LNCaP clone FGC (cell line): ENCODE measurements at regions not wholly inside any gene's neighbourhood (a gene's known extent, or its start where the extent isn't known, plus 50 kb on each side); places are given as distances from the start of the nearest gene placed in this dataset.
A peak's percentile ranks its signal among the peaks of the same experiment; 100 is the strongest.
"Not testable (repeated sequence)": the region's sequence is repeated elsewhere in the genome, so short reads cannot be mapped to it uniquely, and the experiment has no call there.

ENCODE experiments used
- DNase-seq: peaks from one replicate; pipeline ENCODE4 v3.0.0-alpha.2; 2011; ENCODE audit warnings: low read depth
- H3K4me3 ChIP-seq: 2 replicates; pipeline ENCODE4 v1.5.1; 2011; ENCODE audit warnings: mild to moderate bottlenecking, low read depth, low read length, control low read depth
- CTCF ChIP-seq: IDR thresholded peaks from 2 replicates; pipeline ENCODE4 v1.5.1; 2012; ENCODE audit warnings: mild to moderate bottlenecking; ENCODE audit not compliant: control insufficient read depth, insufficient read depth; ENCODE audit errors: extremely low read depth

DNA sequence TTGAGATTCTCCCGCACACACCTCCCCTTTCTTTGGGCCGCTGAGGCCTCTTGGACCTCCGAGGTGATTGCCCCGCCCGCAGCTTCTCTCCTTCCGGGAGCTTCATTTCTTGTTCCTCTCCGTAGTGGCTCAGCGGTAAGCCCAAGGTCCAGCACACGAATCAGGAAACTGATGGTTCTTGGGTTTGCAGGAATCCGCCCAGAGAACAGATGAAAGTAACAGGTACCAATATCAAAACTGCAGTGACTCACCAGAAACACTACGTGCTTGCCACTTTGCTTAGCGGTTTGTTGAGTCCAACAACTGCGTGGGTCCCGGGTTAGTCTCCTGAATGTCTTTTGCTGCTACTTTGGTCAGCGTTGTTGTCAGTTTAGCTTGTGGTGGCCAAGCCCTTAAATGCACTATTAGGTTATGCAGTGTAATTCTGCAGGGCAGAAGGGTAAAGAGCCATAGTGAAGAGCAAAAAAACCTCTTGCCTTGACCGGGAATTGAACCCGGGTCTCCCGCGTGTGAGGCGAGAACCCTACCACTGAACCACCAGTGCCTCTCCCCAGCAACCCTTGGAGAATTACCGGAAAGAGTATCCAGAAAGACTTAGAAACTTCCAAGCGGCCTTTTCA is 172.1 kb downstream of the FAM72C start:
- DNase-seq, H3K4me3 ChIP-seq: not testable (repeated sequence)

DNA sequence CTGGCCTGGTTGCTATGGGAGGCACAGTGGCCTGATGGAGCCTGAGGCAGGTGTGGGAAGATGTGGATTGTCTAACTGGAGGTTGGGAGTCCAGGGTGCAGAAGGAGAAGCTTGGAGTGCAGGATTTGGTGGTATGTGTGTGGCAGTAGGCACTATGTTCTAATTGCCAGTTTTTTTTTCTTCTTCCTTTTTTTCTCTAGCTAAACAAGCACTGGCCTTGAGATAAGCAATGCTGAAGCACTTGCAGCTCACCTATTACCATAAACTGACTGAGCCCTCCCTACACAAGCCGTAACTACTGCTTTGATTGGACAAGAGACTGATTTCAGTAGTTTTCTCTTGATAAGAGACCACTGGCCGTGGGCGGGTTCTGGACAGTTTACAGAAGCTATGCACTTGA is 175.4 kb downstream of the FAM72C start:
- not testable (repeated sequence) for H3K4me3 ChIP-seq, DNase-seq

GRCh38 chr1:143792047-143792937 is 179.5 kb downstream of the FAM72C start:
- H3K4me3 ChIP-seq, DNase-seq: not testable (repeated sequence)

- not testable (repeated sequence) for H3K4me3 ChIP-seq, DNase-seq
Observed at GRCh38 chr1:143786381-143786780, 185.4 kb downstream of the FAM72C start.

DNA sequence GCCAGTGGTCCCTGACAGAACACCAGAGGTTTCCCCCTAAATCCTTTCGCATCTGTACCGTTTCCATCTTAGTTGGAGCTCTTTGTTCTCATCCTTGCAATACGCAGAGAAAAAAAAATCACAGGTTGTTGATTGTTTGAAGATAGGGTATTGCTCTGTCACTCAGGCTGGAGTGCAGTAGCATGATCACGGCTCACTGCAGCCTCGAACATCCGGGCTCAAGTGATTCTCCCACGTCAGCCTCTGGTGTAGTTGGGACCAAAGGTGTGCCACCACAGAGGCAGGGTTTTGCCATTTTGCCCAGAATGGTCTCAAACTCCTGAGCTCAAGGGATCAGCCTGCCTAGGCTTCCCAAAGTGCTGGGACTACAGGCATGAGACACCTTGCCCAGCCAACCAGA is 185.9 kb downstream of the FAM72C start:
- H3K4me3 ChIP-seq: not testable (repeated sequence)

DNA sequence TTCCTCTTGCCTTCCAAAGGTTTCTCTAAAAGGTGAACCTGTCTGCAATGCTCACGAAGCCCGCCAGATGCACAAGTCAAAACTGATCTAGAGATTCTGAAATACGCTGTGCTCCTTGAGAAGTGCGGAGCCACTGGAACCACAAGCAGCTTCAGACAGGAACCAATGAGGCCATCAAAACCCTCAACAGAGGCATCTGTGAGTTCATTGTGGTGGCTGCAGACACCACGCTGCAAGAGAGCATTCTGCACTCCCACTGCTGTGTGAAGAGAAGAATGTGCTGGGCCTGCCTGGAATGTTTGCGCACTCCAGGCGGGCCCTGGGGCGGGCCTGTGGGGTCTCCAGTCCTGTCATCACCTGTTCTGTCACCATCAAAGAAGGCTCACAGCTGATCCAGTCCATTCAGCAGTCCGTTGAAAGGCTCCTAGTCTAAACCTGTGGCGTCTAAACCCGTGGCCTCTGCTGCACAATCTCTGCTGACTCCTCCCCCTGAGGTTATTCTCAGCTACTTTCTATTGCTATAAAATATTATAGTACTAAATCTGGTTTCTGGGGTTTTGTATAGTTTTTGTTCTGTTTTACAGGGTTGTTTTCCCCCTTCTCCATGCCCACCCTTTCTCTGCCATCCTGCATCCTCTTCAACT is 187.4 kb downstream of the FAM72C start:
- DNase-seq, H3K4me3 ChIP-seq: not testable (repeated sequence)

More for the DNA sequence above, 185.9 kb downstream of the FAM72C start:
- DNase-seq: not testable (repeated sequence)

DNA sequence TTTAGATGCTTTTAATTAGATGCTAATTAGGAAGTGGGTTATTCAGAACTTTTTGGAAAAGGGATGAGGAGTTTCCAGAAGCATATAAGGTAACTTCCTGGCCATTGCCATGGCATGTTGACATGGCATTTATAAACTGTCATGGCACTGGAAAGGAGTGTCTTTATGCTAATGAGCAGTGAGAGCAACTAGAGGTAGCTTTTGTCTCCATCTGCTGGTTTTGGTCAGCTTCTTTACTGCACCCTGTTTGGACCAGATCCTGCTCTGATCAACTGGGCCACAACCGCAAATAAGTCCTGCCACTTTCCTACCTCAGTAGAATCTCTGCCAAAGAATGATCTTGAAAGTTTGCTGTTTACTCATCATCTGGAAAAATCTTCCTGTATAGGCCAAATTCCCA is 193.6 kb downstream of the FAM72C start:
- TF ChIP-seq CTCF: peak; percentile 4; the same call in 1 of the 2 replicates

DNA sequence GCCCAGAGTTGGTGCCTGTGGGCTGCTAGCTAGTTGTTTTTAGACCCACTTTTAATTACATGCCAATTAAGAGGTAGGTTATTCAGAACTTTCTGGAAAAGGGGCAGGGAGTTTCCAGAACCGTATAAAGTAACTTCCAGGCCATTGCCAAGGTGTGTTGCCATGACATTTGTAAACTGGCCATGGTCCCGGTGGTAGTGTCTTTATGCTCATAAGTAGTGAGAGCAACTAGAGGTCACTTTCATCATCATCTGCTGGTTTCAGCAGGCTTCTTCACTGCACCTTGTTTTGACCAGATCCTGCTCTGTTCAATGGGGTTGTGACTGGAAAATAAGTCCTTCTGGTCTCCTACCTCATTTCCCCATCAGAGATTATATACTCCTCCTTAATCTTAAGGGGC is 207.0 kb downstream of the FAM72C start:
- not testable (repeated sequence) for H3K4me3 ChIP-seq, DNase-seq

More for the DNA sequence above, 193.6 kb downstream of the FAM72C start:
- not testable (repeated sequence) for DNase-seq, H3K4me3 ChIP-seq

DNA sequence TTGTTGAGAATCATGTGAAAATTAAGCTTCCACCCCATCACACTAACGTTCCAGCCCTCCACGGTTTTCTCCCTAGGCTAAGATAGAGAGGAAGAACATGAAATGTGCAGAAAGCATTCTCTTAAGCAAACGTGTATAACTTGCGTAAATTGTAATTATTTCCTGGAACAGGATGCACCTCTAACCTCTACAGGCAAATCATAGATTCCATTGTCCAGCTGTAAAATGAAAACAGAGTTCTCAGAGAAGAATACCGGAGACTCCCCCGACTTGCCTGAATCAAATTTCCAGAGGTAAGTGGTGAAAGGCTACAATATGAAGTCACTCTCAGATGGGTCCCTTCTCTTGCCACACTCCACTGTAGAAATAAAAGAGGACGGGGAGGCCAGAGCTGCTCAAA is 211.4 kb downstream of the FAM72C start:
- not testable (repeated sequence) for DNase-seq, H3K4me3 ChIP-seq

DNA sequence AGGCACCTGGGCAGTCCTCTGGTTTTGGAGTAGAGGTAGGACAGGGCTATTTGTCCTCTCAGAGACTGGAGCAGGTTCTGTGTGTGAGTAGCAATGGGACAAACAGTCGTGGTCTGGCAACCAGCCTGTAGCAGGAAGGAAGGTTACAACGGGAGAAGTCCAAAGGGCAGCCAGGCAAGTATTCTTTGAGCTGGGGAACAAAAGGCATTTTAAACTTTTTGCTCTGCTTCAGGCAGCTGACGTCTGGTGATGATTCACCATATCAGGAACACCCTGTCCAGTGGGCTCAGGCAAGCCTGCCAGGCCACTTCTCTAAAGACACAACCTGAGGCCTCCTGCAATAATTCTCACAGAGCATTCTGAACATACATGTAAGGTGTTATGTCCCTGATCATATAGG is 215.8 kb downstream of the FAM72C start:
- not testable (repeated sequence) for DNase-seq, H3K4me3 ChIP-seq

- TF ChIP-seq CTCF: no peak
- DNase-seq: no peak
- no peak overlapping the region for H3K4me3 ChIP-seq
Observed at GRCh38 chr1:143748906-143749305, 222.9 kb downstream of the FAM72C start.

DNA sequence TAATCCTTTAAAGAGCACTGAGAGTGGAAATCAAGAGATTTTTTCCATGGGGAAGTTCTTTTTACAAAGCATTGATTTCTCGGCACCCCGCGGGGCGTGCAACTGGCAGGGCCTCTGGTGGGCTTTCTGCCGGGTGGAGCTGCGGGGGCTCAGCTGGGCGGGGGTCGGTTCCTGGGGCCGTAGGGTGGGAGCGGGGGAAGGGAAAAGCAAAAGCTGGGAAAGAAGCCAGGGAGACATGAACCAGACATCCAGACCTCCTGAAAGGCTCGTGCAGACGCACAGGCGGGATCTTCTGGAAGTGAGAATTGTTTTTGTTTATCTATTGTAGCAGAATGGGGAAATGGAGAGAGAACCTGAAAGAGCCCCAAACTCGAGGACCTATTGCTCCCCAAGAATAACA is 235.2 kb downstream of the FAM72C start:
- H3K4me3 ChIP-seq: peak overlapping the region; percentile 68
- TF ChIP-seq CTCF: no peak
- no peak for DNase-seq
